ENCODE measurements at regions not wholly inside any gene's neighbourhood (a gene's known extent, or its start where the extent isn't known, plus 50 kb on each side); places are given as distances from the start of the nearest gene placed in this dataset.
"Not testable (repeated sequence)": the region's sequence is repeated elsewhere in the genome, so short reads cannot be mapped to it uniquely, and the experiment has no call there.

GRCh38 chr4:77505275-77505957 is 100.2 kb upstream of the CXCL13 start:
- DNase-seq (no peak), ATAC-seq (no peak)
- TF ChIP-seq CTCF (IDR thresholded peaks at IDR 0.05), result no peak
- ChIA-PET CTCF (interaction anchor here (1.2 kb wide), 1 partner anchor 148 kb away, joined by 3 read pairs; no protein-coding TSS in a partner anchor), POLR2A (no interaction called here)
- Mint-ChIP-seq H3K36me3 (ENCODE audit: low read depth) (no peaks in the 10 kb centered on the region), H3K27me3 (peaks cover 5% of the 10 kb centered on the region), H3K9me3 (no peaks in the 10 kb centered on the region), H3K27ac (no peak overlapping the region), H3K4me1 (ENCODE audit: low read depth) (no peaks in the 10 kb centered on the region), H3K4me3 (no peak overlapping the region)
- intact Hi-C loops (cut with micrococcal nuclease), result no loop called here

- Mint-ChIP-seq H3K4me3 (no peak overlapping the region), H3K27ac (no peak overlapping the region), H3K9me3 (no peaks in the 10 kb centered on the region), H3K4me1 (ENCODE audit: low read depth) (no peaks in the 10 kb centered on the region), H3K36me3 (ENCODE audit: low read depth) (no peaks in the 10 kb centered on the region), H3K27me3 (peaks cover 5% of the 10 kb centered on the region)
- ATAC-seq (no peak), DNase-seq (no peak)
- TF ChIP-seq CTCF (IDR thresholded peaks at IDR 0.05), result no peak
- POLR2A ChIA-PET, result no interaction called here
- intact Hi-C loops (cut with micrococcal nuclease), result no loop called here
- CTCF ChIA-PET, result interaction anchor here (1.2 kb wide), 1 partner anchor 148 kb away, joined by 3 read pairs; no protein-coding TSS in a partner anchor
These were observed 99.7 kb upstream of the CXCL13 start for GRCh38 chr4:77505958-77506319.

- no peaks in the 10 kb centered on the region for H3K4me1 Mint-ChIP-seq (ENCODE audit: low read depth)
- no peaks in the 10 kb centered on the region for H3K27me3 Mint-ChIP-seq
- H3K9me3 Mint-ChIP-seq, result no peaks in the 10 kb centered on the region
- DNase-seq, result no peak
- no peak overlapping the region for H3K4me3 Mint-ChIP-seq
- no peak for TF ChIP-seq CTCF (IDR thresholded peaks at IDR 0.05)
- intact Hi-C loops (cut with micrococcal nuclease), result no loop called here
- ChIA-PET POLR2A (no interaction called here), CTCF (interaction anchor here (1.3 to 1.6 kb wide), 3 partner anchors 10 to 109 kb away, joined by 3 to 4 read pairs (median 3); no protein-coding TSS in a partner anchor)
- H3K27ac Mint-ChIP-seq, result no peak overlapping the region
- H3K36me3 Mint-ChIP-seq (ENCODE audit: low read depth), result no peaks in the 10 kb centered on the region
- ATAC-seq, result no peak
These were observed 95.3 kb upstream of the CXCL13 start for GRCh38 chr4:77510367-77510766.

GRCh38 chr4:77525538-77525937 is 80.1 kb upstream of the CXCL13 start:
- intact Hi-C loops (cut with micrococcal nuclease), result no loop called here
- DNase-seq, result no peak
- no peaks in the 10 kb centered on the region for H3K36me3 Mint-ChIP-seq (ENCODE audit: low read depth)
- H3K4me1 Mint-ChIP-seq (ENCODE audit: low read depth), result no peaks in the 10 kb centered on the region
- no peak overlapping the region for H3K4me3 Mint-ChIP-seq
- ChIA-PET CTCF (interaction anchor here (2.0 kb wide), 1 partner anchor 76 kb away, joined by 6 read pairs; no protein-coding TSS in a partner anchor), POLR2A (no interaction called here)
- no peak for TF ChIP-seq CTCF (IDR thresholded peaks at IDR 0.05)
- H3K27me3 Mint-ChIP-seq, result peaks cover 33% of the 10 kb centered on the region
- no peak for ATAC-seq
- H3K27ac Mint-ChIP-seq, result no peak overlapping the region
- no peaks in the 10 kb centered on the region for H3K9me3 Mint-ChIP-seq

GRCh38 chr4:77527900-77528299 is 77.7 kb upstream of the CXCL13 start:
- CTCF ChIA-PET, result interaction anchor here (2.0 kb wide), 1 partner anchor 74 kb away, joined by 6 read pairs; no protein-coding TSS in a partner anchor
- H3K4me3 Mint-ChIP-seq, result not testable (repeated sequence)

More at GRCh38 chr4:77527900-77528299, 77.7 kb upstream of the CXCL13 start:
- POLR2A ChIA-PET; H3K27ac Mint-ChIP-seq; H3K36me3 Mint-ChIP-seq (ENCODE audit: low read depth); DNase-seq; H3K4me1 Mint-ChIP-seq (ENCODE audit: low read depth); intact Hi-C loops (cut with micrococcal nuclease); ATAC-seq; H3K9me3 Mint-ChIP-seq: not testable (repeated sequence)
- H3K27me3 Mint-ChIP-seq, result peaks cover 32% of the 10 kb centered on the region

Data from activated CD8-positive, alpha-beta T cell treated with anti-CD3 and anti-CD28 coated beads for 36 hours (primary cell).